ENCODE measurements at regions not wholly inside any gene's neighbourhood (a gene's known extent, or its start where the extent isn't known, plus 50 kb on each side); places are given as distances from the start of the nearest gene placed in this dataset.

GRCh38 chr10:61280303-61280702 lies 172.9 kb downstream of the TMEM26 start:
- TF ChIP-seq CTCF (IDR thresholded peaks at IDR 0.05) (no peak), POLR2AphosphoS5 (IDR thresholded peaks at IDR 0.05) (no peak), POLR2A (IDR thresholded peaks at IDR 0.05) (no peak)

All from prostate gland (tissue), 2 donors.